ENCODE measurements at regions not wholly inside any gene's neighbourhood (a gene's known extent, or its start where the extent isn't known, plus 50 kb on each side); places are given as distances from the start of the nearest gene placed in this dataset.
A peak's percentile ranks its signal among the peaks of the same experiment; 100 is the strongest.
"Not testable (repeated sequence)": the region's sequence is repeated elsewhere in the genome, so short reads cannot be mapped to it uniquely, and the experiment has no call there.

DNA sequence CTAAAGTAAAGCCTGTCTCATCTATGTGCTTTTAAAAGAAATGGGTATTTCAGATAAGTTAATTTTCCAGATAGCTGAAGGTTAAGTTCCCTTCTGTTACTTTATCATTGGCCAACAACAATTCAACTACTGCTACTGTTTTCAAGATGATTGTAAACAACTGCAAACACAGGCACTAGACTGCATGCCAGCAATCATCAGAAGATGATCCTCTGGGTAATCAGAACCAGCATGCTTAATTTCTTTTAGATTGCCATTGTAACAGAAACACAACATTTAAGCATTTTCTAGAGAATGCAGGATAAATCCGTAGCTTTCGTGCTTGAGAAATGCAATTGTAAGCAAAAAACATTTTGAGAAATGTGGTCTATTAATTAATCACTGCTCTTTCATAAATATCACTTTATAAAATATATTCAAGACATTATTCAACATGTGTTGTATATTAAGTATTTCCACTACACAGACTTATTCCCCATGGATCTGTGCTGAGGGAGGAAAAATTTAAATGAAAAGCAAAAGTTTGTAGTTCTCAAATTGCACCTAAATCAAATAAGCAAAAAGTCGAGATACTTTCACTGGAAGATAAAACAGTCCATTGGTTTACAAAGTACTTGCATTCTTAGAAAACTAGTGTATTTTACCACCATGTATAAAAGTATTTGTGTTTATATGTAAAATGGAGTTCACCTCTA lies 133.7 kb downstream of the ATL2 start:
- CTCF ChIA-PET: interaction anchor here (1.2 to 2.3 kb wide), 3 partner anchors 10 to 262 kb away, joined by 3 to 8 read pairs (median 6); no protein-coding TSS in a partner anchor
- TF ChIP-seq, protein P1, sequence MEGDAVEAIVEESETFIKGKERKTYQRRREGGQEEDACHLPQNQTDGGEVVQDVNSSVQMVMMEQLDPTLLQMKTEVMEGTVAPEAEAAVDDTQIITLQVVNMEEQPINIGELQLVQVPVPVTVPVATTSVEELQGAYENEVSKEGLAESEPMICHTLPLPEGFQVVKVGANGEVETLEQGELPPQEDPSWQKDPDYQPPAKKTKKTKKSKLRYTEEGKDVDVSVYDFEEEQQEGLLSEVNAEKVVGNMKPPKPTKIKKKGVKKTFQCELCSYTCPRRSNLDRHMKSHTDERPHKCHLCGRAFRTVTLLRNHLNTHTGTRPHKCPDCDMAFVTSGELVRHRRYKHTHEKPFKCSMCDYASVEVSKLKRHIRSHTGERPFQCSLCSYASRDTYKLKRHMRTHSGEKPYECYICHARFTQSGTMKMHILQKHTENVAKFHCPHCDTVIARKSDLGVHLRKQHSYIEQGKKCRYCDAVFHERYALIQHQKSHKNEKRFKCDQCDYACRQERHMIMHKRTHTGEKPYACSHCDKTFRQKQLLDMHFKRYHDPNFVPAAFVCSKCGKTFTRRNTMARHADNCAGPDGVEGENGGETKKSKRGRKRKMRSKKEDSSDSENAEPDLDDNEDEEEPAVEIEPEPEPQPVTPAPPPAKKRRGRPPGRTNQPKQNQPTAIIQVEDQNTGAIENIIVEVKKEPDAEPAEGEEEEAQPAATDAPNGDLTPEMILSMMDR (IDR thresholded peaks at IDR 0.05; ENCODE audit: insufficient read depth, low read depth, low read length): no peak
- POLR2A ChIA-PET: no interaction called here
- no peaks in the 10 kb centered on the region for H3K36me3 ChIP-seq (ENCODE audit: control insufficient read depth, insufficient read depth, low read length)
- DNase-seq (ENCODE audit: low read depth): no peak
- no peak overlapping the region for H3K4me3 ChIP-seq (ENCODE audit: low read depth, low read length)
- H3K27me3 ChIP-seq (ENCODE audit: control insufficient read depth, insufficient read depth, low read length): peaks cover 2% of the 10 kb centered on the region

DNA sequence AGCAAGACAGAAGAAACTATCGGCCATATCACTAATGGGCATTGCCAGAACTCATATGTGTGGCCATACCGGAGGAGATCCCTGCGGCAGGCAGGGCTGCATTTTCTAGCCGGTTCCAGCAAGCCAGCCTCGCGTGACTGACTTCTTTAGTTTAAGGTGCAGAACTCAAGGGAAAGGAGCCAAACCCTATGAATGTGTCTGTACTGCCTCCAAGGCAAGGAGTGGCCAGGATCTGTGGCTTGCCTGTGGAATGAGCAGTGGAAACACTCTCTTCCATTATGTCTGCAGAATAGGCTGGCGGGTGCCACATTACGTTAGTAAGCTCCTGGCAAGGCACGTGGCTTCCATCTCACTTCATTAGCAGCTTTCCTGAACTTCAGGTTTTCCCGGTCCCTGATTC lies 137.6 kb downstream of the ATL2 start:
- ChIA-PET POLR2A (no interaction called here), CTCF (no interaction called here)
- Histone ChIP-seq H3K27me3 (ENCODE audit: control insufficient read depth, insufficient read depth, low read length) (no peaks in the 10 kb centered on the region; the same call in 1 of the 2 replicates), H3K36me3 (ENCODE audit: control insufficient read depth, insufficient read depth, low read length) (no peaks in the 10 kb centered on the region), H3K4me3 (ENCODE audit: low read depth, low read length) (no peak overlapping the region)
- TF ChIP-seq, protein P1 (IDR thresholded peaks at IDR 0.05; ENCODE audit: insufficient read depth, low read depth, low read length): no peak
- DNase-seq (ENCODE audit: low read depth): peak; percentile 65

DNA sequence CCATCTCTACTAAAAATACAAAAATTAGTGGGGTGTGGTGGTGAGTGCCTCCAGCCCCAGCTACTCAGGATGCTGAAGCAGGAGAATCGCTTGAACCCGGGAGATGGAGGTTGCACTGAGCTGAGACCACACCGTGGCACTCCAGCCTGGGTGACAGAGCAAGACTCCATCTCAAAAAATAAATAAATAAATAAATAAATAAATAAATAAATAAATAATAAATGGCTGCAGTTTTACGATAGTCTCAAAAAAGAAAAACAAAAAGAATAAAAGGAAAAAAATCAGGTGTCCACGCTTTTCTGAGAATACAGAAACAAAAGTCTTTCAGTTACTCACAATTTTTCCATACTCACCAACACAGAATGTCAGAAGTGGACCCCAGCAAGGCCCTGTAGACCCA lies 138.4 kb downstream of the ATL2 start:
- H3K4me3 ChIP-seq (ENCODE audit: low read depth, low read length); CTCF ChIA-PET; DNase-seq (ENCODE audit: low read depth); H3K27me3 ChIP-seq (ENCODE audit: control insufficient read depth, insufficient read depth, low read length); POLR2A ChIA-PET; H3K36me3 ChIP-seq (ENCODE audit: control insufficient read depth, insufficient read depth, low read length): not testable (repeated sequence)

DNA sequence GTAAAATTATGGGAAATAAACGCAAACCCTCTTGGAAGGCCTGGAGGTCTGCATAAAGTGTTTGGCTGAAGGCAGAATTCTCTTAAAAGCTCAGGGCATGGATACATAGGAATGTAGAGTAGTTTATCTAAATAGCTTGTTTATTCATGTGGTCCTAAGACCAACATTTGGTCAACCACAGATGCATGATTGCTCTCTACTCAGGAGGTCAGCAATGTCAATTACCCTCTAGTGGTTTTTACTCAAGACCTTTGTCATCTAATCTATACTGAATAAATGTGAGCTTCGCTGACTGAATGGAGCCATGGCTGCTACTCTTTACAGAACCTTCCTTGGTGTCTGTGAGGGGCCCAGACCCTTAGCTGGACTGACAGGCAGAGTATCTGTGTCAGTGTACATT lies 139.8 kb downstream of the ATL2 start:
- no peak for DNase-seq (ENCODE audit: low read depth)
- POLR2A ChIA-PET: no interaction called here

DNA sequence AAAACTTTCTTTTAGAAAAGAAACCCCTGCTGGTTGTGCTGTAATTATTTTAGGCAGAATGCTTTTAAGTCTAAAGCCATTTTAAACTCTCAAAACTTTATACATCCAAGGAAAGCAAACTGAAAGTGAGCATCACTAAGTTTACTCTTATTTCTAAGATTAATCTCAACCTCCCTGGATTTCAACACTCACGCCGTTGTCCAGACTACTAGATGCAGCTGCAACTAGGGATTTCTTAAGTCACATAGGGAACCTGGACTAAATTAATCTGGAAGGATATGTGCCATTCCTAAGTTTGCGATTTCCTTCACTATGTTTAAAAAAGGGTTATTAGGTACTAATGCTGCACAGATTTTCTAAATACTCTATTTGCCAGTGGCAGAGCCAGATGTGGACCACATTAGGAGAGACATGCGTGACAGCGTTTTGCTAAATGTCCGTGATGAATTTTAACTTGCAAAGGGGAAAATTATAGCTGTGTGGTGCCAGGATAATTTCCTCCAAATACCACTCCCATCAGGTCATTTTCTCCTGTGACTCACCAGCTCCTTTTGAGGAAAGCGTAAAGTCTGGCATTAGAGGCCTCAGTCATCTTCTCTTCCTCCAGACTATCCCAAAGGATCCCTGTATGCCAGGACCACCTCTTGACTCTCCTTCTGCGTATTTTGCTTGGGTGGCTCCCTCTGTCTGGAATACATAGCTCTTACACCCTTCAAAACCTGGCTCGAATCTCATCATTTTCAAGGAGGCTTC lies 143.7 kb downstream of the ATL2 start:
- DNase-seq (ENCODE audit: low read depth): peak; percentile 91
- no peaks in the 10 kb centered on the region for H3K36me3 ChIP-seq (ENCODE audit: control insufficient read depth, insufficient read depth, low read length)
- no peak overlapping the region for H3K4me3 ChIP-seq (ENCODE audit: low read depth, low read length)
- no peaks in the 10 kb centered on the region; the same call in 1 of the 2 replicates for H3K27me3 ChIP-seq (ENCODE audit: control insufficient read depth, insufficient read depth, low read length)
- TF ChIP-seq, protein P1 (IDR thresholded peaks at IDR 0.05; ENCODE audit: insufficient read depth, low read depth, low read length): peak; percentile 41
- CTCF ChIA-PET: interaction anchor here (0.6 to 2.2 kb wide), 5 partner anchors 9 to 59 kb away, joined by 3 to 8 read pairs (median 3); no protein-coding TSS in a partner anchor
- POLR2A ChIA-PET: no interaction called here

More for the DNA sequence above, 139.8 kb downstream of the ATL2 start:
- no peaks in the 10 kb centered on the region; the same call in 1 of the 2 replicates for H3K27me3 ChIP-seq (ENCODE audit: control insufficient read depth, insufficient read depth, low read length)
- CTCF ChIA-PET: interaction anchor here (0.6 kb wide), 1 partner anchor 203 kb away, joined by 3 read pairs; no protein-coding TSS in a partner anchor
- TF ChIP-seq, protein P1 (IDR thresholded peaks at IDR 0.05; ENCODE audit: insufficient read depth, low read depth, low read length): no peak
- no peaks in the 10 kb centered on the region for H3K36me3 ChIP-seq (ENCODE audit: control insufficient read depth, insufficient read depth, low read length)
- no peak overlapping the region for H3K4me3 ChIP-seq (ENCODE audit: low read depth, low read length)

Data from BJ (cell line).